Activated CD4-positive, alpha-beta T cell treated with anti-CD3 and anti-CD28 coated beads, Interleukin-2, amount 10 ng/mL, durations not matched to agents 7 days and 5 days (primary cell): ENCODE measurements at regions not wholly inside any gene's neighbourhood (a gene's known extent, or its start where the extent isn't known, plus 50 kb on each side); places are given as distances from the start of the nearest gene placed in this dataset.

Experiments
- CTCF ChIA-PET: fragments of 350-600 bp; sonication (Branson Sonifier 250); formaldehyde crosslinking; loops from one replicate; lab custom pipeline; 2021; ENCODE audit warnings: antibody characterized with exemption; lab: Charles Lee
- POLR2A ChIA-PET: fragments of 350-600 bp; sonication (Branson Sonifier 250); formaldehyde crosslinking; loops from one replicate; lab custom pipeline; 2021; ENCODE audit warnings: antibody characterized with exemption; lab: Charles Lee
- DNase-seq: peaks from one replicate; pipeline ENCODE4 v3.0.0-alpha.2; 2020
- H3K27ac Mint-ChIP-seq: one replicate; pipeline ENCODE4 v1.8.0; 2021; ENCODE audit warnings: mild to moderate bottlenecking, moderate library complexity, mixed read lengths
- H3K27me3 Mint-ChIP-seq: one replicate; pipeline ENCODE4 v1.8.0; 2021; ENCODE audit warnings: mixed read lengths
- H3K36me3 Mint-ChIP-seq: one replicate; pipeline ENCODE4 v1.8.0; 2021; ENCODE audit warnings: low read depth, mixed read lengths
- H3K4me1 Mint-ChIP-seq: one replicate; pipeline ENCODE4 v1.8.0; 2021; ENCODE audit warnings: mixed read lengths
- H3K4me3 Mint-ChIP-seq: one replicate; pipeline ENCODE4 v1.8.0; 2021; ENCODE audit warnings: mild to moderate bottlenecking, moderate library complexity, mixed read lengths
- H3K9me3 Mint-ChIP-seq: one replicate; pipeline ENCODE4 v1.8.0; 2021; ENCODE audit warnings: mixed read lengths

- H3K27me3 Mint-ChIP-seq: peaks cover 12% of the 10 kb centered on the region
- H3K4me3 Mint-ChIP-seq: no peak overlapping the region
- ChIA-PET POLR2A (no interaction called here), CTCF (interaction anchor here (0.5 to 2.1 kb wide), 15 partner anchors 9 to 827 kb away, joined by 3 to 8 read pairs (median 3); no protein-coding TSS in a partner anchor)
- H3K27ac Mint-ChIP-seq: no peak overlapping the region
- peaks cover 9% of the 10 kb centered on the region for H3K4me1 Mint-ChIP-seq
- no peaks in the 10 kb centered on the region for H3K36me3 Mint-ChIP-seq
- no peaks in the 10 kb centered on the region for H3K9me3 Mint-ChIP-seq
- DNase-seq: peak; percentile 63
Observed at GRCh38 chr11:45371251-45372115, 85.3 kb upstream of the SYT13 start.

- Mint-ChIP-seq H3K9me3 (no peaks in the 10 kb centered on the region), H3K27me3 (peaks cover 12% of the 10 kb centered on the region), H3K4me1 (peaks cover 4% of the 10 kb centered on the region), H3K27ac (no peak overlapping the region), H3K36me3 (no peaks in the 10 kb centered on the region), H3K4me3 (no peak overlapping the region)
- ChIA-PET POLR2A (no interaction called here), CTCF (interaction anchor here (0.6 kb wide), 1 partner anchor 415 kb away, joined by 3 read pairs; no protein-coding TSS in a partner anchor)
- DNase-seq: no peak
Observed at GRCh38 chr11:45369313-45369712, 83.2 kb upstream of the SYT13 start.

GRCh38 chr11:45368697-45369096 is 82.6 kb upstream of the SYT13 start:
- POLR2A ChIA-PET: no interaction called here
- CTCF ChIA-PET: no interaction called here
- Mint-ChIP-seq H3K36me3 (no peaks in the 10 kb centered on the region), H3K4me3 (no peak overlapping the region), H3K27ac (no peak overlapping the region), H3K9me3 (no peaks in the 10 kb centered on the region), H3K27me3 (peaks cover 16% of the 10 kb centered on the region), H3K4me1 (peaks cover 4% of the 10 kb centered on the region)
- DNase-seq: no peak

GRCh38 chr11:45366619-45367190 is 80.6 kb upstream of the SYT13 start:
- DNase-seq: no peak
- CTCF ChIA-PET: interaction anchor here (0.6 kb wide), 1 partner anchor 35 kb away, joined by 4 read pairs; no protein-coding TSS in a partner anchor
- Mint-ChIP-seq H3K4me1 (peaks cover 4% of the 10 kb centered on the region), H3K27me3 (peaks cover 16% of the 10 kb centered on the region), H3K36me3 (no peaks in the 10 kb centered on the region), H3K27ac (no peak overlapping the region), H3K4me3 (no peak overlapping the region), H3K9me3 (no peaks in the 10 kb centered on the region)
- POLR2A ChIA-PET: no interaction called here

- Mint-ChIP-seq H3K4me1 (peaks cover 2% of the 10 kb centered on the region), H3K27ac (no peak overlapping the region), H3K9me3 (no peaks in the 10 kb centered on the region), H3K36me3 (no peaks in the 10 kb centered on the region), H3K4me3 (no peak overlapping the region), H3K27me3 (peaks cover 17% of the 10 kb centered on the region)
- POLR2A ChIA-PET: no interaction called here
- CTCF ChIA-PET: interaction anchor here (0.6 kb wide), 1 partner anchor 36 kb away, joined by 4 read pairs; no protein-coding TSS in a partner anchor
- no peak for DNase-seq
Observed at GRCh38 chr11:45365961-45366618, 79.9 kb upstream of the SYT13 start.

GRCh38 chr11:45362636-45363035 is 76.5 kb upstream of the SYT13 start:
- Mint-ChIP-seq H3K4me1 (no peaks in the 10 kb centered on the region), H3K27me3 (peaks cover 17% of the 10 kb centered on the region), H3K36me3 (no peaks in the 10 kb centered on the region), H3K27ac (no peak overlapping the region), H3K9me3 (no peaks in the 10 kb centered on the region), H3K4me3 (no peak overlapping the region)
- ChIA-PET CTCF (interaction anchor here (1.6 kb wide), 1 partner anchor 9 kb away, joined by 8 read pairs; no protein-coding TSS in a partner anchor), POLR2A (no interaction called here)
- DNase-seq: no peak

- ChIA-PET CTCF (interaction anchor here (1.6 kb wide), 1 partner anchor 10 kb away, joined by 8 read pairs; no protein-coding TSS in a partner anchor), POLR2A (no interaction called here)
Observed at GRCh38 chr11:45361551-45361950, 75.4 kb upstream of the SYT13 start.

GRCh38 chr11:45355706-45356041 is 69.5 kb upstream of the SYT13 start:
- Mint-ChIP-seq H3K27ac (peak overlapping the region; percentile 89), H3K27me3 (peaks cover 12% of the 10 kb centered on the region), H3K4me3 (peak overlapping the region; percentile 79), H3K36me3 (peaks cover 11% of the 10 kb centered on the region), H3K4me1 (peaks cover 12% of the 10 kb centered on the region), H3K9me3 (peaks cover 9% of the 10 kb centered on the region)
- CTCF ChIA-PET: interaction anchor here (0.6 to 2.3 kb wide), 4 partner anchors 14 to 934 kb away, joined by 3 to 8 read pairs (median 6); no protein-coding TSS in a partner anchor
- no peak for DNase-seq
- POLR2A ChIA-PET: interaction anchor here (0.5 kb wide), 1 partner anchor 446 kb away, joined by 3 read pairs; no protein-coding TSS in a partner anchor

More at GRCh38 chr11:45361551-45361950, 75.4 kb upstream of the SYT13 start:
- H3K9me3 Mint-ChIP-seq: no peaks in the 10 kb centered on the region
- peaks cover 17% of the 10 kb centered on the region for H3K27me3 Mint-ChIP-seq
- no peaks in the 10 kb centered on the region for H3K36me3 Mint-ChIP-seq
- no peaks in the 10 kb centered on the region for H3K4me1 Mint-ChIP-seq
- no peak for DNase-seq
- no peak overlapping the region for H3K27ac Mint-ChIP-seq
- no peak overlapping the region for H3K4me3 Mint-ChIP-seq

- Mint-ChIP-seq H3K27me3 (peaks cover 17% of the 10 kb centered on the region), H3K9me3 (peaks cover 9% of the 10 kb centered on the region), H3K4me1 (peaks cover 12% of the 10 kb centered on the region), H3K36me3 (peaks cover 11% of the 10 kb centered on the region), H3K27ac (peak overlapping the region; percentile 89), H3K4me3 (peak overlapping the region; percentile 79)
- ChIA-PET POLR2A (interaction anchor here (0.5 kb wide), 1 partner anchor 447 kb away, joined by 3 read pairs; no protein-coding TSS in a partner anchor), CTCF (interaction anchor here (0.6 to 2.3 kb wide), 4 partner anchors 13 to 935 kb away, joined by 3 to 8 read pairs (median 6); no protein-coding TSS in a partner anchor)
- DNase-seq: peak; percentile 88
Observed at GRCh38 chr11:45354976-45355705, 69.0 kb upstream of the SYT13 start.

- H3K9me3 Mint-ChIP-seq: peaks cover 2% of the 10 kb centered on the region
- peaks cover 34% of the 10 kb centered on the region for H3K27me3 Mint-ChIP-seq
- H3K4me3 Mint-ChIP-seq: no peak overlapping the region
- no peak for DNase-seq
- H3K36me3 Mint-ChIP-seq: no peaks in the 10 kb centered on the region
- no peak overlapping the region for H3K27ac Mint-ChIP-seq
- CTCF ChIA-PET: interaction anchor here (1.4 kb wide), 1 partner anchor 22 kb away, joined by 3 read pairs; no protein-coding TSS in a partner anchor
- H3K4me1 Mint-ChIP-seq: no peaks in the 10 kb centered on the region
- POLR2A ChIA-PET: no interaction called here
Observed at GRCh38 chr11:45348729-45349128, 62.6 kb upstream of the SYT13 start.

GRCh38 chr11:45347348-45348082 is 61.4 kb upstream of the SYT13 start:
- ChIA-PET CTCF (no interaction called here), POLR2A (interaction anchor here (0.6 kb wide), 1 partner anchor 281 kb away, joined by 3 read pairs; no protein-coding TSS in a partner anchor)
- Mint-ChIP-seq H3K9me3 (no peaks in the 10 kb centered on the region), H3K27ac (no peak overlapping the region), H3K4me1 (no peaks in the 10 kb centered on the region), H3K4me3 (no peak overlapping the region), H3K27me3 (peaks cover 43% of the 10 kb centered on the region), H3K36me3 (no peaks in the 10 kb centered on the region)
- no peak for DNase-seq
